Activated naive CD8-positive, alpha-beta T cell (primary cell): ENCODE measurements at regions not wholly inside any gene's neighbourhood (a gene's known extent, or its start where the extent isn't known, plus 50 kb on each side); places are given as distances from the start of the nearest gene placed in this dataset.
"Not testable (repeated sequence)": the region's sequence is repeated elsewhere in the genome, so short reads cannot be mapped to it uniquely, and the experiment has no call there.

Source experiments
- H3K27ac Mint-ChIP-seq: one replicate; pipeline ENCODE4 v1.8.0; 2021; ENCODE audit warnings: mixed read lengths
- H3K27me3 Mint-ChIP-seq: one replicate; pipeline ENCODE4 v1.8.0; 2021; ENCODE audit warnings: mixed read lengths
- H3K36me3 Mint-ChIP-seq: one replicate; pipeline ENCODE4 v1.8.0; 2021; ENCODE audit warnings: mixed read lengths
- H3K4me1 Mint-ChIP-seq: one replicate; pipeline ENCODE4 v1.8.0; 2021; ENCODE audit warnings: low read depth, mixed read lengths
- H3K4me3 Mint-ChIP-seq: one replicate; pipeline ENCODE4 v1.8.0; 2021; ENCODE audit warnings: mild to moderate bottlenecking, mixed read lengths
- H3K9me3 Mint-ChIP-seq: one replicate; pipeline ENCODE4 v1.8.0; 2021; ENCODE audit warnings: low read depth, mixed read lengths

DNA sequence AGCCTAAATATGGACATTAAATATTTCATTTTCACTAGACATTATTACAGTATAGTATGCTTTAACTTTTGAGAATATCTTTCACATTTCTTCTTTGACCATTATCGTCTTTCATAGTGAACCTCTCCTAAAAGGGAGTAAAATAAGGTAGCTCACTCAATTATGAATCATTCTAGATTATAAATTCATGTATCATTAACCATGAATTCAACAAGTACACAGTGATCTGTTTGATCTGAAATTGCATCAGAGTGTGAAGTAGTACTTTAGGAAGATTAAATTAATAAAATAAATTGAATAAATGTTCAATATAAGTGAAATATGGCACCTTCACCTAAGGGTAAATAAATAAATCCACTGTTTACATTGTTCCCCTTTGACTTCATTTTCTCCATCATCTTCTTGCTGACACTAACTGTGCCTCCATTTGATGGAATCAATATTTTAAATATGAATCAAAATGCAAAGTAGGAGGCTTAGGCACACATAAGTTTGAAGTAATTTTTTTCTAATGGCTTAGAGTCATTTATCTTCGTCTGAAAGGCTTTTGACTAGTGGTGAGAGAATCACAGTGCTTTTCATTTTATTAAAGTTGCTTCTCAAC is 174.1 kb upstream of the MDFIC2 start:
- Mint-ChIP-seq H3K27me3 (peaks cover 15% of the 10 kb centered on the region), H3K4me3 (no peak overlapping the region), H3K27ac (no peak overlapping the region), H3K9me3 (no peaks in the 10 kb centered on the region), H3K36me3 (no peaks in the 10 kb centered on the region), H3K4me1 (no peaks in the 10 kb centered on the region)

- Mint-ChIP-seq H3K4me3 (no peak overlapping the region), H3K9me3 (peaks cover 8% of the 10 kb centered on the region), H3K27me3 (peaks cover 7% of the 10 kb centered on the region), H3K27ac (no peak overlapping the region), H3K4me1 (no peaks in the 10 kb centered on the region), H3K36me3 (no peaks in the 10 kb centered on the region)
Observed at GRCh38 chr3:70476174-70476573, 163.7 kb upstream of the MDFIC2 start.

- H3K36me3 Mint-ChIP-seq: no peaks in the 10 kb centered on the region
- no peak overlapping the region for H3K27ac Mint-ChIP-seq
- H3K4me1 Mint-ChIP-seq: no peaks in the 10 kb centered on the region
- peaks cover 6% of the 10 kb centered on the region for H3K27me3 Mint-ChIP-seq
- no peaks in the 10 kb centered on the region for H3K9me3 Mint-ChIP-seq
- no peak overlapping the region for H3K4me3 Mint-ChIP-seq
Observed at GRCh38 chr3:70471464-70472342, 159.3 kb upstream of the MDFIC2 start.

- Mint-ChIP-seq H3K27me3 (peaks cover 10% of the 10 kb centered on the region), H3K9me3 (no peaks in the 10 kb centered on the region), H3K36me3 (no peaks in the 10 kb centered on the region), H3K4me1 (no peaks in the 10 kb centered on the region), H3K27ac (no peak overlapping the region), H3K4me3 (no peak overlapping the region)
Observed at GRCh38 chr3:70466096-70466495, 153.7 kb upstream of the MDFIC2 start.

DNA sequence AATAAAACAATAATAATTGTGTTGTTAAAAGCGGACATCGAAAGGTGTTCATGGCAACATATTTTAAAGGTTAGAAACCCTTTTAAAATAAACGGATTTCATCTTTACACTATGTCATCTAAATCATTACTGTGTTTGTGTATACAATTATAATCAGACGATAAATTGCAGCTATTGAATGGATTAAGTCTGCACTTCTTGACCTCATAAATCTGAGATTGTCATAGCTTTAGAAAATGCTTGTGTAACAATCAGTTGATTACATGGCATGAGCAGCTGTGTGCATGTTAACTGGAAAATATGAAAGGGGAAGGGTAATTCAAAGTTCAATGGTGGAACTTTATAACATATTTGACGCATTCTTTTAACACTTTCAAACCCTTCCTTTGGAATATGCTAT is 152.4 kb upstream of the MDFIC2 start:
- Mint-ChIP-seq H3K9me3 (no peaks in the 10 kb centered on the region), H3K4me1 (no peaks in the 10 kb centered on the region), H3K36me3 (no peaks in the 10 kb centered on the region), H3K27ac (no peak overlapping the region), H3K4me3 (no peak overlapping the region), H3K27me3 (peaks cover 13% of the 10 kb centered on the region)

- peaks cover 13% of the 10 kb centered on the region for H3K27me3 Mint-ChIP-seq
- H3K4me3 Mint-ChIP-seq: no peak overlapping the region
- no peaks in the 10 kb centered on the region for H3K36me3 Mint-ChIP-seq
Observed at GRCh38 chr3:70464465-70464864, 152.0 kb upstream of the MDFIC2 start.

GRCh38 chr3:70450220-70450619 is 137.8 kb upstream of the MDFIC2 start:
- H3K4me3 Mint-ChIP-seq, H3K27ac Mint-ChIP-seq, H3K36me3 Mint-ChIP-seq, H3K27me3 Mint-ChIP-seq, H3K4me1 Mint-ChIP-seq, H3K9me3 Mint-ChIP-seq: not testable (repeated sequence)

More at GRCh38 chr3:70464465-70464864, 152.0 kb upstream of the MDFIC2 start:
- no peaks in the 10 kb centered on the region for H3K9me3 Mint-ChIP-seq
- H3K4me1 Mint-ChIP-seq: no peaks in the 10 kb centered on the region
- H3K27ac Mint-ChIP-seq: no peak overlapping the region

DNA sequence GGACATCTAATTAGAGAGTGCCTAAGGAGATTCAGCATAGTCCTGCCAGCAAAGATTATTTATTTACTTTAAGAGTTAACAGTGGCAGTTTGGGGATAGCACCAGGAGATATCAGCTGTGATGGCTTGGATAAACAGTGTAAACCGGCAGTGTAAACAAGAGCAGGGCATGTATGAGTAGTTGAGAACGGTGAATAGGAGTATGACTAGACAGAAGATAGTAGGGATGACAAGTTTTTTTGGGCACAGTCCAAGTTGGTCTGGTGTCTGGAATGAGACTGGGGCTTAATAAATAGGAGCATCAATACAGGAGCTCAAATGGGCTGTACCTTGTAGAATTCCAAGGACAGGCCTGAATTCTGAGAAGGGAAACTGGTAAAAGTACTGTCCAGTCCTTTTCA is 123.0 kb upstream of the MDFIC2 start:
- H3K9me3 Mint-ChIP-seq, H3K36me3 Mint-ChIP-seq, H3K27ac Mint-ChIP-seq, H3K4me3 Mint-ChIP-seq, H3K4me1 Mint-ChIP-seq: not testable (repeated sequence)
- H3K27me3 Mint-ChIP-seq: peaks cover 11% of the 10 kb centered on the region

DNA sequence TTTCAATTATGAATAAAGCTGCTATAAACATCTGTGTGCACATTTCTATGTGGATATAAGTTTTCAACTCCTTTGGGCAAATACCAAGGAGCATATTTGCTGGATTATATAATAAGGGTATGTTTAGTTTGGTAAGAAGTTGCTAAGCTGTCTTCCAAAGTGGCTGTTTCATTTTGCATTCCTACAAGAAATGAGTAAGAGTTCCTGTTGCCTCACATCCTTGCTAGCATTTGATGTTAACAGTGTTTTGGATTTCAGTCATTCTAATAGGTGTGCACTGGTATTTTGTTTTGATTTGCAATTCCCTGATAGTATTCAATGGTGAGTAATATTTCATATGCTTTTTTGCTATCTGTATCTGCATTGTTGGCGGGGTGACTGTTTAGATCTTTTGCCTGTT is 120.7 kb upstream of the MDFIC2 start:
- Mint-ChIP-seq H3K4me3 (no peak overlapping the region), H3K27ac (no peak overlapping the region), H3K36me3 (no peaks in the 10 kb centered on the region), H3K9me3 (no peaks in the 10 kb centered on the region), H3K4me1 (no peaks in the 10 kb centered on the region), H3K27me3 (peaks cover 8% of the 10 kb centered on the region)

DNA sequence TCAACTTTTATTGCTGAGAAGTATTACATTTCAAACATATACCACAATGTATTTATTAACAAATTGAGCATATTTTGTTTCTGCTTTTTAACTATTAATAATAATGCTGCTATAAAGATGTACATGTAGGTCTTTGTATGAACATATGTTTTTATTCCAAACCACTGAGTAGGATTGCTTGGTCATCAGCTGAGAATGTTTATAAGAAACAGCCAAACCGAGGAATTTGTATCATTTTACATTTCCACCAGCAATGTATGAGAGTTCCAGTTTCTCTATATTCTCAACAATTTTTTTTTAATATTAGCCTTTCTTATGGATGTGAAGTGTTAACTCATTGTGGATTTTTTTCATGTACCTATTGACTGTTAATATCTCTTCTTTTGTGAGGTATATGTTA is 119.5 kb upstream of the MDFIC2 start:
- Mint-ChIP-seq H3K4me1 (no peaks in the 10 kb centered on the region), H3K9me3 (no peaks in the 10 kb centered on the region), H3K36me3 (no peaks in the 10 kb centered on the region), H3K4me3 (no peak overlapping the region), H3K27me3 (peaks cover 3% of the 10 kb centered on the region), H3K27ac (no peak overlapping the region)

- H3K36me3 Mint-ChIP-seq: no peaks in the 10 kb centered on the region
- no peak overlapping the region for H3K4me3 Mint-ChIP-seq
- H3K4me1 Mint-ChIP-seq: no peaks in the 10 kb centered on the region
- peaks cover 7% of the 10 kb centered on the region for H3K27me3 Mint-ChIP-seq
- no peaks in the 10 kb centered on the region for H3K9me3 Mint-ChIP-seq
- no peak overlapping the region for H3K27ac Mint-ChIP-seq
Observed at GRCh38 chr3:70426071-70426470, 113.6 kb upstream of the MDFIC2 start.

DNA sequence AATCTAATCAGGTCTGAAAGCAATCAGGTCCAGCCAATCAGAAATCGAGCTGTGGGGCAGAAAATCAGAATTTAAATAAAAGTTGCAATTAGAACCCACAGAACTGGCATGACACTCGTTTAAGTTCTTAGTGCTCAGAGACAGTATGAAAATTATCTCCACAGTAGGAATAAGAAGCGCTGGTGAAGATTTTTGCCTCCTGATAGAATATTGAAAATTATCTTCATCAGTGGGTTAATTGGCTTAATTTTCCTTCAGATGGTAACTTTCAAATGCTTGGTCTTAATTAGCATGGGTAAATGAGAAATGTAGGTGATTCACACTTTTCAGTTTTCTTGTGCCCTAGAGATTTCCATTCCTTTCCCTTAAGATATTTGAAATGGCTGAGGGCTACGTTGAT is 109.1 kb upstream of the MDFIC2 start:
- H3K4me3 Mint-ChIP-seq: no peak overlapping the region
- no peaks in the 10 kb centered on the region for H3K36me3 Mint-ChIP-seq
- no peaks in the 10 kb centered on the region for H3K4me1 Mint-ChIP-seq
- no peak overlapping the region for H3K27ac Mint-ChIP-seq
- H3K27me3 Mint-ChIP-seq: peaks cover 24% of the 10 kb centered on the region
- peaks cover 4% of the 10 kb centered on the region for H3K9me3 Mint-ChIP-seq

DNA sequence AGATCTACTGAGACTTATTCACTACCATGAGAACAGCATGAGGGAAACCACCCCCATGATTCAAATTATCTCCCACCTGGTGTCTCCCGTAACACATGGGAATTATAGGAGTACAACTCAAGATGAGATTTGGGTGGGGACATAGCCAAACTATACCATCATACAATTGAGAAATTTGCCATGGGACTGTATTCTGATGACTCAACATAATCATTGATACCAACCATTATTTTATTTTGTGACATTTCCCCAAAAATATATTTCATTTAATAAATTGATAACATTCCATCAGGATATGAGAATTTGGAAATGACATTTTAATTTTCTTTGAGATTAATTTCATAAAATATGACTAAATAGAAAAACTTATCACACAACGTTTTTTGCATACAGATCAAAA is 96.6 kb upstream of the MDFIC2 start:
- Mint-ChIP-seq H3K9me3 (peaks cover 15% of the 10 kb centered on the region), H3K27ac (no peak overlapping the region), H3K4me3 (no peak overlapping the region), H3K36me3 (no peaks in the 10 kb centered on the region), H3K27me3 (peaks cover 3% of the 10 kb centered on the region), H3K4me1 (no peaks in the 10 kb centered on the region)

GRCh38 chr3:70400194-70400593 is 87.8 kb upstream of the MDFIC2 start:
- no peak overlapping the region for H3K4me3 Mint-ChIP-seq
- H3K9me3 Mint-ChIP-seq: no peaks in the 10 kb centered on the region
- peaks cover 7% of the 10 kb centered on the region for H3K27me3 Mint-ChIP-seq
- no peaks in the 10 kb centered on the region for H3K36me3 Mint-ChIP-seq
- H3K4me1 Mint-ChIP-seq: no peaks in the 10 kb centered on the region
- no peak overlapping the region for H3K27ac Mint-ChIP-seq

DNA sequence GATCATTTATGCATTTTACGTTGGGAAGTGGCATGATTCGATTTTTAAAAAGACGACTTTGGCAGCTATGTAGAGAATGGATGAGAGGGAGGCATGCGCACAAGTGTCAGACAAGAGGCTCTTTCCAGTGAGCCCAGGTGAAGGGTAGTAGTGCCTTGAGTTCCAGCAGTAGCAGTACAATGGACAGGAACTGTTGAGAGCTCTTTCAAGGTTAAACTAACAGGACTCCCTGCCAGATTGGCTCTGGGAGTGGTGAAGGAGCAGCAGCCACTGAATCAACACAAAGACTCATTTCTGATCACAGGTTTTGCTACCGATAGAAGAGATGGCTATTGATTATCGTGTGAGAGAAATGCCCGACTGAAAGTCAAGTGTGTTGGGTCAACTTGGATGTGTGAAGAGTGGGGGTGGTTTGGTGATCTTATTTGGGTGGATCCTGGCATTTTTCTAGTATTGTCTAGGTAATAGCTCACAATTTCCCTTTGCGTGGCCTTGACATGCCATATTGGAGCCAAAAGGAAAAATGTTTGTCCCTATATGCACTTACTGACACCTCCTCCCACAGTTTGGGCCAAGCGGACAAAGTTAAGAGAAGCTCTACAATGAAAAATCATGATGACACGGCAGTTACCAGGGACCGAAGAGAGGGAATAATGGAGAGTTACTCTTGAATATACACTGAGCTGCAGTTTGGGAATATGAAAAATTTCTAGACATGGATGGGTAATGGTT is 81.6 kb upstream of the MDFIC2 start:
- Mint-ChIP-seq H3K27me3 (peaks cover 3% of the 10 kb centered on the region), H3K4me3 (no peak overlapping the region), H3K27ac (no peak overlapping the region), H3K36me3 (no peaks in the 10 kb centered on the region), H3K4me1 (no peaks in the 10 kb centered on the region), H3K9me3 (no peaks in the 10 kb centered on the region)
